ENCODE measurements at regions not wholly inside any gene's neighbourhood (a gene's known extent, or its start where the extent isn't known, plus 50 kb on each side); places are given as distances from the start of the nearest gene placed in this dataset.
"Not testable (repeated sequence)": the region's sequence is repeated elsewhere in the genome, so short reads cannot be mapped to it uniquely, and the experiment has no call there.

DNA sequence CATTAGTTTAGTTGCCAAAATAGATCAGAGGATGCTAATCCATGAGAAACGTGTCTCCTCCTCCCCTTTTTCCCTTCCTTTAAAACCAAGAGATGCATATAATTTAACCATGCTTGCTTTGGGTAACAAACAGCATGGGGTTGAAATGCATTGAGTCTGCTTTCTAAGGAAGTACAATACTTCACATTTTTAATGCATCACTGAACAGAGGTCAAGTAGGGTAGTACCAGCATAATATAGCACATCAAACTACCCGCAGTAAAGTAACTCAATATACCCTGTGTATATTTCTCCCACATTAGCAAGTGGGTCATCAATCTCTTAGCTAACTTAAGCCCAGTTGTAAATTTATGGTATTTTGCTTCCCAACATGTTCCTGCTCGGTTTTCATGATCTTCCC, 239.3 kb upstream of the SEMA3C start:
- H3K4me3 ChIP-seq (ENCODE audit: low read depth, low read length): no peak overlapping the region
- no peak for DNase-seq (ENCODE audit: low read depth)
- no peak for TF ChIP-seq CTCF (IDR thresholded peaks at IDR 0.05; ENCODE audit: low read depth, low read length)
- TF ChIP-seq MYC (IDR thresholded peaks at IDR 0.05; ENCODE audit: low read depth, low read length): no peak
- no peak for TF ChIP-seq POLR2A (IDR thresholded peaks at IDR 0.05; ENCODE audit: extremely low read depth, insufficient read length)
- TF ChIP-seq MAX (IDR thresholded peaks at IDR 0.05; ENCODE audit: low read depth, low read length): no peak

GRCh38 chr7:81155654-81156373, 237.0 kb upstream of the SEMA3C start:
- no peak overlapping the region for H3K4me3 ChIP-seq (ENCODE audit: low read depth, low read length)
- TF ChIP-seq POLR2A (IDR thresholded peaks at IDR 0.05; ENCODE audit: extremely low read depth, insufficient read length) (no peak), MAX (IDR thresholded peaks at IDR 0.05; ENCODE audit: low read depth, low read length) (no peak), CTCF (IDR thresholded peaks at IDR 0.05; ENCODE audit: low read depth, low read length) (no peak), MYC (IDR thresholded peaks at IDR 0.05; ENCODE audit: low read depth, low read length) (no peak)
- DNase-seq (ENCODE audit: low read depth): no peak

GRCh38 chr7:81154565-81154964, 235.7 kb upstream of the SEMA3C start:
- DNase-seq (ENCODE audit: low read depth): no peak
- no peak overlapping the region for H3K4me3 ChIP-seq (ENCODE audit: low read depth, low read length)
- TF ChIP-seq CTCF (IDR thresholded peaks at IDR 0.05; ENCODE audit: low read depth, low read length) (no peak), POLR2A (IDR thresholded peaks at IDR 0.05; ENCODE audit: extremely low read depth, insufficient read length) (no peak), MYC (IDR thresholded peaks at IDR 0.05; ENCODE audit: low read depth, low read length) (no peak), MAX (IDR thresholded peaks at IDR 0.05; ENCODE audit: low read depth, low read length) (no peak)

GRCh38 chr7:81152925-81153324, 234.1 kb upstream of the SEMA3C start:
- DNase-seq (ENCODE audit: low read depth); H3K4me3 ChIP-seq (ENCODE audit: low read depth, low read length): not testable (repeated sequence)

- no peak overlapping the region for H3K4me3 ChIP-seq (ENCODE audit: low read depth, low read length)
- no peak for DNase-seq (ENCODE audit: low read depth)
- no peak for TF ChIP-seq POLR2A (IDR thresholded peaks at IDR 0.05; ENCODE audit: extremely low read depth, insufficient read length)
- no peak for TF ChIP-seq MYC (IDR thresholded peaks at IDR 0.05; ENCODE audit: low read depth, low read length)
- TF ChIP-seq CTCF (IDR thresholded peaks at IDR 0.05; ENCODE audit: low read depth, low read length): no peak
These were observed 232.1 kb upstream of the SEMA3C start for GRCh38 chr7:81150951-81151361.

- TF ChIP-seq MYC (IDR thresholded peaks at IDR 0.05; ENCODE audit: low read depth, low read length) (no peak), CTCF (IDR thresholded peaks at IDR 0.05; ENCODE audit: low read depth, low read length) (no peak)
- no peak for DNase-seq (ENCODE audit: low read depth)
- no peak overlapping the region for H3K4me3 ChIP-seq (ENCODE audit: low read depth, low read length)
These were observed 225.0 kb upstream of the SEMA3C start for GRCh38 chr7:81143856-81144255.

GRCh38 chr7:81141257-81142205, 222.7 kb upstream of the SEMA3C start:
- DNase-seq (ENCODE audit: low read depth); H3K4me3 ChIP-seq (ENCODE audit: low read depth, low read length): not testable (repeated sequence)
